Left lobe of liver (tissue), 2 donors: ENCODE measurements at regions not wholly inside any gene's neighbourhood (a gene's known extent, or its start where the extent isn't known, plus 50 kb on each side); places are given as distances from the start of the nearest gene placed in this dataset.

ENCODE experiments used
- ATAC-seq: fragments of 200-7000 bp; cut with Tn5 transposase; one replicate; pipeline ENCODE4 v1.9.1; 2020; ENCODE audit warnings: mild to moderate bottlenecking, moderate library complexity
- DNase-seq: peaks from one replicate; pipeline ENCODE4 v3.0.0-alpha.2; 2020; ENCODE audit warnings: low spot score
- donor health status: DM: no; HTN: no; CAD: no; lungs with moderate emphysema.
- donor health status: DM: no; HTN: yes; CAD: no.

DNA sequence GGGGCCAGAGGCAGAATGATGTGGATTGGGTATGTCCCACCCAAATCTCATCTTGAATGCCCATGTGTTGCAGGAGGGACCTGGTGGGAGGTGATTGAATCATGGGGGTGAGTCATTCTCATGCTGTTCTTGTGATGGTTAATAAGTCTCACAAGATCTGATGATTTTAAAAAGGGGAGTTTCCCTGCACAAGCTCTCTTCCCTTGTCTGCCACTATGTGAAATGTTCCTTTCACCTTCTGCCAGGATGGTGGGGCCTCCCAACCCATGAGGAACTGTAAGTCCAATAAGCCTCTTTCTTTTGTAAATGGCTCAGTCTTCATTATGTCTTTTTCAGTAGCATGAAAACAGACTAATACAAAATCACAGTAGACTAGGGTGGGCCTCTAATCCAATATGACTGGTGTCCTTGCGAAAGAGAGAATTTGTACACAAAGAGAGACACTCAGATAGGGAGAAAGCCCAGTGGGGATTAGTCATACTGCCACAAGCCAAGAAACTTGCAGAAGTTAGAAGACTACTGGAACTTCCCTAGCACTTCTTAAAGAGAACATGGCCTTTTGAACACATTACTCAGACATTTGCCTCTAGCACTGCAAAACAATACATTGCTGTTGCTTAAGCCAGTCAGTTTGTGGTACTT, 68.4 kb downstream of the ANXA1 start:
- ATAC-seq (no peak), DNase-seq (no peak)

DNA sequence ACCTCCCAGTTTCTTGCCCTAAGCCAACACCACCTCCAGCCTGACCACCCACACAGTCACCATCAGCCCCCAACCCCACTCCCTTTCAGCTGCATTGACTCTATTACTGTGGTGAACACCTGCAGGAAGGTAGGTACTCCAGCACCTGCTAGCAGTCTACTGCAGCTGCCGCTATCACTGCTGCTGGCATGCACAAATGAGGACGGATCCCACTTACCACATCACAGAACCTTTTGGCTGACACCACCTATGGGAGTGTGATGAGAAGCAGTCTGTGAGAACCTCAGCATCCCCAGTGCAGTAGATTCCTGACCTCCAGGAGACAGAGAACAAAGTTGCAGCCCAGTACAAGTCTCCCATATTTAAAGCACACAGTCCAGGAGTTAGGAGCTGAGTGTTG, 71.9 kb downstream of the ANXA1 start:
- ATAC-seq, result no peak
- no peak for DNase-seq

DNA sequence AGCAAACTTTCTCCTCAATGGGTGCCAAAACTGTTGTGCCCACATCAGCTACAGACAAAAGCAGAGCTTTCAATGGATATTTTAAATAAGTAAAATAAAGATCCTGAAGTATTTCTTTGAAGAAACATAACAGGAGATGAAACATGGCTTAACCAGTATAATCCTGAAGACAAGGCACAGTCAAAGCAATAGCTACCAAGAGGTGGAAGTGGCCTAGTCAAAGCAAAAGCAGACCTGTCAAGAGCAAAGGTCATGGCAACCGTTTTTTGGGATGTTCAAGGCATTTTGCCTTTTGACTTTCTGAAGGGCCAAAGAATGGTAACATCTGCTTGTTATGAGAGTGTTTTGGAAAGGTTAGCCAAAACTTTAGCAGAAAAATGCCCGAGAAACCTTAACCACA, 77.9 kb downstream of the ANXA1 start:
- ATAC-seq (no peak), DNase-seq (no peak)

DNA sequence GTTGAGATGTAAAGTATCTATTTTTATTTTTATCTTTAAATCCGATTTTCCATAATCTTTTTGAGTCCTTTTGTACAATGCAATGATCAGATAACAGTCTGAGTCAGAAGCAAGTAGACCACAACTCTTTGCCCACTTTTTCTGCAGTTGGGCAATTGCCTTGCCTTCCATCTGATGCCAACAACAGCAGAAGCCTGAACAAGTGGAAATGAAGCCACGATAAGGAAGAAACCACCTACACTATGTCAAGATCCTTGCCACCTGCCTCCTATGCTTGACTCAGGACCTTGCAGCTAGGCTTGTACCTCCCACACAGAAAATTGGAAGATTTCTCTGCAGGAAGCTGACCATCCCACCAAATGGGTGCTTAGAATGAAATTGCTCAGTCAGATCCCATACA, 78.6 kb downstream of the ANXA1 start:
- no peak for ATAC-seq

DNA sequence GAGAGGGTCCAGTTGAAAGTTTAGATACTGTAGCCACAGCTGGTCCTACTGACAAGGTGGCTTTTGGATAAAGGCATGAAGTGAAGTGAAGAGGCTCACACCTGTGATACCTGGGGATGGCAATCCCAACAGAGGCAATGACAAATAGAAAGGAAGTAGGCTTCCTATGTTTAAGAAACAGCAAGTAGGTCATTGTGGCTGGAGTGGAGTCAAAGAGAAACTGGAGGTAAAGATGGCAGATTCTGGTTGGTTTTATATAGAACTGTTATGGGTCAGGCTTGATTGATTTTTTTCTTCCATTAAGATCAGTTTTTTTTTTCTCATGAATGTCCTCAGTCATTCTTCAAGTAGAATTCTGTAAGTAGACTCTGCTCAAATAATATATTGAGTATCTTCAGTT, 79.5 kb downstream of the ANXA1 start:
- no peak for ATAC-seq
- DNase-seq, result no peak

More for the DNA sequence above, 78.6 kb downstream of the ANXA1 start:
- no peak for DNase-seq

- no peak for ATAC-seq
- no peak for DNase-seq
These were observed 81.8 kb downstream of the ANXA1 start for GRCh38 chr9:73233359-73234007.

GRCh38 chr9:73234008-73234360, 82.3 kb downstream of the ANXA1 start:
- DNase-seq (no peak), ATAC-seq (no peak)

DNA sequence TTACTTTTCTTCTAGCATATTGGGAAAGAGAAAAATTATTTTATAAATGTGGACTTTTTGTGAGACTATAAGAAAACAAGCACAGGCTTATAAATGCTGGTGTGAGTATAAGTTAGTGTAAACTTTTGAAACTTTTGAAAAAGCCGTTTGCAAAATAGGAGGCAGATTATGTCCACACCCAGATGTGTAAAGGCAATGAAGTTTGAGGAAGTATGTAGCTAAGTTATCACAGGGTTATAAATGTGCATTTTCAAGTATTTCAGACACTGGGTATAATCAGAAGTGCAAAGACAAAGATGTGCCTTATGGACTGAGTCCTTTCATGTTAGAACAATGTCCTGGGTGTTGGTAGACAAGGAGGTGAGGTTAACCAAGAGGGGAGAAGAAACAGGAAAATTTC, 85.5 kb downstream of the ANXA1 start:
- DNase-seq, result no peak
- no peak for ATAC-seq

- DNase-seq, result no peak
- ATAC-seq, result no peak
These were observed 88.1 kb downstream of the ANXA1 start for GRCh38 chr9:73239570-73240265.

DNA sequence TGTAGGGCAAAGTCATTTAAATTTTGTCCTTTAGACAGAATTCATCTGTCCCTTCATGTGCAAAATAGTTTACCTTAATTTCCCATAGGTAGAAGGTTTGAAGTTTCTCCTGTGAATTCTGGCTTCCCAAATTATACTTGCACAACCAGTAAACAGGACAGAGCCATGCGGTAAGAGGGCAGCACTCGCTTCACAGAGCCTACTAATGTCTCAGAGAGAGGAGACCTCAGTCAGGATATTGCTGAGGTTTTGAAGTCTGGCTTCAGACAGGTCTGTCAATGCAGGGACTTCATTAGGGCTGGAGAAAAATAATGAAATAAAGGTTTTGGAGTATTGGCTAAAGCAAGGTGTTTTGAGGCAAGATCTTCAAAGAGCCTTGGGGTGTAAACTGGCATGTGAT, 91.4 kb downstream of the ANXA1 start:
- no peak for DNase-seq
- ATAC-seq, result no peak

DNA sequence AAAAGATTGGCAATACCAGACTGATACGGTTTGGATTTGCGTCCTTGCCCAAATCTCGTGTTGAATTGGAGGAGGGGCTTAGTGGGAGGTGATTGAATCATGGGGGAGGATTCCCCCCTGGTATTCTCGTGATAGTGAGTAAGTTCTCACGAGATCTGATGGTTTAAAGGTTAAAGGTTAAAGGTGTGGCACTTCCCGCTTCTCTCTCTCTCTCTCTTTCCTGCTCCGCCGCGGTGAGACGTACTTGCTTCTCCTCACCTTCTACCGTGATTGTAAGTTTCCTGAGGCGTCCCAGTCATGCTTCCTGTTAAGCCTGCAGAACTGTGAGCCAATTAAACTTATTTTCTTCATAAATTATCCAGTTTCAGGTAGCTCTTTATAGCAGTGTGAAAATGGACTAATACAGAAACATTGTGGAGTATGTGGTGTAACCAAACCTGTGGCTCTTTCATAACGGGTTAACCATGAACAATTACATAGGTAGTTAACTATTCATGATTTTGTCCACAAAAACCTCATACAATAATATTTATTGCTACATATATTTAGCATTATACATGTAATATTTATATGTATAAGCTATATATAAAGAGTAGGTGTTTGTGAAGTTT, 107.5 kb downstream of the ANXA1 start:
- ATAC-seq, result no peak
- no peak for DNase-seq

DNA sequence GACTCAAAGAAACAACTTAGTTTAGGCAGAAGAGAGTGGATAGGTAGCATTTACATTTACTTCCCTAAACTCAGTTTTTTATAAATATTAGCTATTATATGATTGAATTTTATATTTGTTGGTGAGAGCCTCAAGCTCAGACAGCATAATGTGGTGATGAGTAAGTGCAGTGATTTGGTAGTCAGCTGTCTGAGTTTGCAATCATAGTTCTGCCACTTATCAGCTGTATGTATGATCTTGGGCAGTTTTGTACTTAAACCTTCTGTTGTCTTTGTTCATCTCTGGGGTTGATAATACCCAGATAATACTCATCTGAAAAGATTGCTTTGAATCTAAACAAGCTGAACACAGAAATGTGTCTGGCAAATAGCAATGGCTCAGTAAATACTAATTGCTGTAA, 108.8 kb downstream of the ANXA1 start:
- ATAC-seq, result no peak
- no peak for DNase-seq

GRCh38 chr9:73264631-73265030, 113.0 kb downstream of the ANXA1 start:
- DNase-seq (no peak), ATAC-seq (no peak)

- ATAC-seq (no peak), DNase-seq (no peak)
These were observed 114.2 kb downstream of the ANXA1 start for GRCh38 chr9:73265876-73266275.

- DNase-seq (no peak), ATAC-seq (peak; percentile 66)
These were observed 117.9 kb downstream of the ANXA1 start for GRCh38 chr9:73269430-73270101.

- DNase-seq (no peak), ATAC-seq (no peak)
These were observed 119.5 kb downstream of the ANXA1 start for GRCh38 chr9:73270967-73271721.

DNA sequence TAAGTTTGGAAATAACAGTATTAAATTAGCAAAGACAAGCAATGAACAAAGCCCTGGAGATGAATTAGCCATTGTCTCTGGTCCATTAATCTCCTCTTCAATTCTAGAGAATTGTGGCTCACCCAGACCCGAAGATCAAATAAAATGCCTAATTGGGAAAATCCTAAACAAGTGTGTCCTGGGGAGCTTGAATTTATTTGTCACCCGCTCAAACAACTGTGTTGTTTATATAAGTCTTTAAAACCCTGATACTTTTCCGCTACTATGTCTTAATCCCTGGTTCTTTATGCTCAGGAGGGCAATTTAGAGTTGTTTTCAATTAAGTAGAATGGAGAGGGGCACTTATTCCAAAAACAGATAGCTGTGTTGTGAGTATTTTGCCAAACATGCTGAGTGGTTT, 128.4 kb downstream of the ANXA1 start:
- DNase-seq, result no peak
- ATAC-seq, result no peak

DNA sequence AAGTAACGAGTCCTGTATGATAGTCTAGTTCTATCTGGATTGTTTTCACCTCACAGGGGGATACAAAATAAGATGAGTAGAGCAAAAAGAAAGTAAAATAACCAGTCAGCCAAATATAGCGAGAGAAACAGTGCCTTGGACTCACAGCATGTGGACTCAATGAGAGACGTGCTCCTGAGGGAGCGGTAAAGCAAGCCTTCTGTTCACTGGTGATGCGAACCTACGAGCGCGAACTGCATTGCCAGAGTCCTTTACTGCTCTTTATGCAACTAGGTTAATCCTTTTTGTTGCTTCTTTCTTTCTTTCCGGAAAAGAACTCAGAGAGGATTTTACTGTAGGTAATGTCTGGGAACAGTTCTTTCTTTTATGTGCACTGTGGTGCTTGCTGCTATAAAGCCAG, 132.7 kb downstream of the ANXA1 start:
- DNase-seq, result no peak
- ATAC-seq, result no peak

DNA sequence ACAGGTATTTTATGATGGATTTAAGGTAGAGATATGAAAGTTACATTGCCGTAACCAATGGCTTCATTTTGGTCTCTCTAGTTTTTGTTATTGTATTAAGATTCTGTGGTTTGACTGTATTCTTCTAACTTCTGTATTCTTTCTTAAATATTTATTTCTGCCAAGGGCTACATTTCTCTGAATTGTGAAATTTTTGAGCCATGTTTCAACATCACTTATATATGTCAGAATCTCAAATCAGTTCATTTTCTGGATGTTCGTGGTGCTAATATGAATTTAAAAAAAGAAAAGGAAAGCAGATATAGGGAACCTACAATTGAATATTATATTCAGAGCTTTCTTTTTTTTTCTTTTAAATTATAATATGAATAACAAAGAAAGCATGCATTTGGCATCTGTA, 142.7 kb downstream of the ANXA1 start:
- ATAC-seq (no peak), DNase-seq (no peak)

DNA sequence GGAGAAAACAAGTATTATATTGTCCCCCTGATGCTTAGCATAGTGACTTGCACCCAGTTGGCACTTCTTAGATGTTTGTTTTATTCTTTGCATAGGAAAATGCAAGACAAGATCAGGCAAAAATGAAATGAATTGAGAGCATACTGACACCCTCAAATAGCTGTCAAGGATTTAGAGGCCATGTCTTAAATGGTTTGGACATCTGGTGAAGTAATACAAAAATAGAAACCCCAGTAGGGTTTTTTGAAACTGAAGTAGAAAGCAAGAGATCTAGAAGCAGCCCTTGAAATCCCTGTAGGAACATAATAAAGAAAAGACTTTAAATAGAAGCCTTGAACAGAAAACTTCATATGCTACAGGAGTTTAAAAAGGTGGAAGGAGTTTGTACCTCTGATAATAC, 174.3 kb downstream of the ANXA1 start:
- DNase-seq, result no peak

DNA sequence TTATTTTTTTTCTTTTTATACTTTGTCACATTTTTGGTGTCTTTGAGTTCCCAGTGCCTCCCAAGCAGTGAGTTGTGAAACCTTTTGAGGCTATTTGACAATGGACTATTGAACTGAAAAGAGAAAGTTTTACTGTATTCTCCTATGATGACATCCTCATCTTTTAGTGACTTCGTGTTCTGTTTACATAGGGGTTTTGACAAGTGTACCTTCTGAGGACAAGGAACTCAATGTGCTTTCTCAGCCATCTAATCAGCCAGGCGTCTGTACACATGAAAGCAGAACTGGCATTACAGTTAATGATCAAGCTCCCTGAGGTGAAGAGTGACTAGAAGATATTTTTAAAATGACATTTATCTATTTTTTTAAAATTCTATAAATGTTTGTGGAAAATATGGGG, 175.5 kb downstream of the ANXA1 start:
- ATAC-seq, result no peak
- DNase-seq, result no peak

More for the DNA sequence above, 174.3 kb downstream of the ANXA1 start:
- ATAC-seq, result no peak
